Ovary (tissue), 7 donors: ENCODE measurements at regions not wholly inside any gene's neighbourhood (a gene's known extent, or its start where the extent isn't known, plus 50 kb on each side); places are given as distances from the start of the nearest gene placed in this dataset.

ENCODE experiments used
- DNase-seq, 5 donors: peaks; one replicate each; pipeline ENCODE4 v3.0.0-alpha.2; 2019 to 2020
- H3K27ac ChIP-seq, 2 donors: fragments of 200-600 bp; one replicate each; pipeline versions ENCODE4 v1.5.1 to v1.8.0; 2019 to 2022
- H3K27me3 ChIP-seq: fragments of 200-600 bp; one replicate; pipeline ENCODE4 v1.8.0; 2022
- H3K36me3 ChIP-seq: fragments of 200-600 bp; sonication (generic); one replicate; pipeline ENCODE4 v1.5.1; 2019
- H3K4me1 ChIP-seq: one replicate; pipeline ENCODE4 v1.8.1; 2013; ENCODE audit warnings: mild to moderate bottlenecking, moderate library complexity; ENCODE audit not compliant: insufficient read depth
- H3K4me3 ChIP-seq: fragments of 200-600 bp; sonication (generic); one replicate; pipeline ENCODE4 v1.5.1; 2017
- H3K9me3 ChIP-seq, 2 donors: fragments of 200-600 bp in 1 of 2; sonication (generic) in 1 of 2; one replicate each; pipeline versions ENCODE4 v1.5.1 to v1.8.1; 2013 to 2019; ENCODE audit warnings: mild to moderate bottlenecking in 1 of 2, moderate library complexity in 1 of 2
- EP300 ChIP-seq: sonication (generic); formaldehyde crosslinking; IDR thresholded peaks from one replicate; pipeline ENCODE4 v1.6.1; 2017; ENCODE audit warnings: antibody characterized with exemption
- POLR2A ChIP-seq: fragments of 450-650 bp; IDR thresholded peaks from one replicate; pipeline ENCODE4 v1.6.1; 2017; ENCODE audit warnings: antibody characterized with exemption, mild to moderate bottlenecking, moderate library complexity
- WGBS, 3 donors: extraction: QIAGEN DNeasy Blood & Tissue Kit in 1 of 3; methylation state at CpG; one replicate each; pipeline versions ENCODE4 v1.1.5 to v1.1.7; 2013 to 2017; 5-methylcytosine and 5-hydroxymethylcytosine counted together
- intact Hi-C, 4 donors: fragments of 100-400 bp; cut with DNase I; formaldehyde crosslinking; loops; one replicate each; pipeline versions ENCODE4 v1.11.0 to v1.15.1; 2022 to 2023
- TF ChIP-seq, protein P1 (sequence below), 3 donors: fragments of 450-650 bp in 2 of 3; fragments of 200-600 bp in 1 of 3; IDR thresholded peaks; one replicate each; pipeline versions ENCODE4 v1.5.1 to v1.8.0; 2016 to 2022; ENCODE audit warnings: antibody characterized with exemption in 3 of 3, mild to moderate bottlenecking in 1 of 3
- donor health status: DM: no; HTN: no; CAD: no; lungs with moderate emphysema.
- donor health status: DM: no; HTN: no; CAD: no.
- donor health status: Bipolar disorder and iron deficiency.
- donor health status: DM: no; HTN: no; CAD: no.
- donor health status: DM: yes; HTN: yes; CAD: no.

DNA sequence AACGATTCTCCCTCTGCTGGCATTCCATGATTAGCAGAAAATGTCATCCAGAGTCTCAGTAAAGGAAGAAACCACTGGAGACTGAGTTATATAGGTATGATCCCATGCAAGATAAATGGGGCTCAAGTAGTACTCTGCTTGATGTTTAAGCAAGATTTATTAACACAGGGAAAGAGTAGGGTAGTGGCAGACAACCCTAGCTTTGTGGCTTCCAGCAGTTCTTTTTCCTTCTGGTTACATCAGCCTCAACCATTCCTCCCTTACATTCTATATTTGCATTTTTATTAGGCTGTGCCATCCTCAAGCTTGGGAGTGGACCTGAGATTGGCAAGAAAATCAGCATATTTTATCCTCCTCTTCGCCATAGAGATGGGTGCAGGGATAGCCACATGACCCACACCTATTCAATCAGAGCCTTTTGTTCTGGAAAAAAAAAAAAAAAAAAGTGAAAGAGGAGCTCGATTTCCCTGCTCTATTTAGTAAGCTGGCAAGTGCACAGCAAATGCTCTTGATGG lies 402.1 kb downstream of the ZNF536 start:
- TF ChIP-seq POLR2A (no peak), EP300 (no peak)
- TF ChIP-seq, protein P1, sequence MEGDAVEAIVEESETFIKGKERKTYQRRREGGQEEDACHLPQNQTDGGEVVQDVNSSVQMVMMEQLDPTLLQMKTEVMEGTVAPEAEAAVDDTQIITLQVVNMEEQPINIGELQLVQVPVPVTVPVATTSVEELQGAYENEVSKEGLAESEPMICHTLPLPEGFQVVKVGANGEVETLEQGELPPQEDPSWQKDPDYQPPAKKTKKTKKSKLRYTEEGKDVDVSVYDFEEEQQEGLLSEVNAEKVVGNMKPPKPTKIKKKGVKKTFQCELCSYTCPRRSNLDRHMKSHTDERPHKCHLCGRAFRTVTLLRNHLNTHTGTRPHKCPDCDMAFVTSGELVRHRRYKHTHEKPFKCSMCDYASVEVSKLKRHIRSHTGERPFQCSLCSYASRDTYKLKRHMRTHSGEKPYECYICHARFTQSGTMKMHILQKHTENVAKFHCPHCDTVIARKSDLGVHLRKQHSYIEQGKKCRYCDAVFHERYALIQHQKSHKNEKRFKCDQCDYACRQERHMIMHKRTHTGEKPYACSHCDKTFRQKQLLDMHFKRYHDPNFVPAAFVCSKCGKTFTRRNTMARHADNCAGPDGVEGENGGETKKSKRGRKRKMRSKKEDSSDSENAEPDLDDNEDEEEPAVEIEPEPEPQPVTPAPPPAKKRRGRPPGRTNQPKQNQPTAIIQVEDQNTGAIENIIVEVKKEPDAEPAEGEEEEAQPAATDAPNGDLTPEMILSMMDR (IDR thresholded peaks at IDR 0.05), result no peak
- intact Hi-C loops, result no loop called here
- Histone ChIP-seq H3K9me3 (no peaks in the 10 kb centered on the region), H3K27me3 (no peaks in the 10 kb centered on the region), H3K4me3 (no peak overlapping the region), H3K36me3 (no peaks in the 10 kb centered on the region), H3K27ac (no peak overlapping the region), H3K4me1 (no peaks in the 10 kb centered on the region)
- DNase-seq, result no peak
- 55 to 67% (median 66%) methylated on average over 3 of the region's 3 CpGs for WGBS, 3 donors

DNA sequence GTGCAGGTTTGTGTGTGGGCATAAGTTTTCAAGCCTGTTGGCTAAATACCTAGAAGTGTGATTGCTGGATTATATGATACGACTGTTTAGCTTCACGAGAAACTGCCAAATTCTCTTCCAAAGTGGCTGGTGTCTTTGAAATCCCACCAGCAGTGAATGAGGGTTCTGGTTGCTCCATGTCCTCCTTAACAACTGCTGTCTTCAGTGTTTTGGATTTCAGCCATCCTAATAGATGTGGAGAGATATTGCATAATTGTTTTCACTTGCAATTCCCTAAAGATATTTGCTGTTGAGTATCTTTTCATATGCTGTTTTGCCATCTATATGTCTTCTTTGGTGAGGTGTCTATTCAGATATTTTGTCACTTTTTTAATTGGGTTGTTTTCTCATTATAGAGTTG lies 390.5 kb downstream of the ZNF536 start:
- Histone ChIP-seq H3K4me1 (no peaks in the 10 kb centered on the region), H3K9me3 (no peaks in the 10 kb centered on the region), H3K27ac (no peak overlapping the region), H3K27me3 (no peaks in the 10 kb centered on the region), H3K36me3 (no peaks in the 10 kb centered on the region), H3K4me3 (no peak overlapping the region)
- TF ChIP-seq, protein P1 (IDR thresholded peaks at IDR 0.05), result no peak
- TF ChIP-seq POLR2A (no peak), EP300 (no peak)
- intact Hi-C loops, result no loop called here
- DNase-seq, result no peak
- WGBS, 3 donors, result 80 to 85% (median 81%) methylated on average over 2 of the region's 2 CpGs

DNA sequence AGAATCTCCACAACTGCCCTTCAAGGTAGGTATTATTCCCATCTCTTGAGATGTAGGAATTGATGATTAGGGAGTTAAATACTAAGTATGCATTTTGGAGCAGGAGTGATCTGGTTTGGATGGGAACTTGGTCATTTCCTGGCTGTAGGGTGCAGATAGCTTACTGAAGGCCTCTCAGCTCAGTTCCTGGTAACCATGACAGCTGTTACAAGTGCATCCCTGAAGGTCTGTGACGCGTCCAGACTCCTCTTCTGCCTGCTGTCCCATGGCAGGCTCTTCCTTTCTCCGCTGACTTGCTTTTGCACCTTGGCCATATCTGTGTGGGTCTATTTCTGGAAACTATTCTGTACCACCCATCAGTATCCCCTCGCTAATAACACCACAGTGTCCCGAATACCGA lies 387.8 kb downstream of the ZNF536 start:
- H3K36me3 ChIP-seq, result no peaks in the 10 kb centered on the region
- H3K4me1 ChIP-seq, result no peaks in the 10 kb centered on the region
- H3K27ac ChIP-seq, result no peak overlapping the region
- 88 to 93% (median 90%) methylated on average over 6 of the region's 6 CpGs for WGBS, 3 donors
- intact Hi-C loops, result no loop called here
- no peaks in the 10 kb centered on the region for H3K27me3 ChIP-seq
- no peaks in the 10 kb centered on the region for H3K9me3 ChIP-seq
- no peak for DNase-seq
- no peak overlapping the region for H3K4me3 ChIP-seq
- no peak for TF ChIP-seq EP300
- TF ChIP-seq, protein P1 (IDR thresholded peaks at IDR 0.05), result no peak
- TF ChIP-seq POLR2A, result no peak

DNA sequence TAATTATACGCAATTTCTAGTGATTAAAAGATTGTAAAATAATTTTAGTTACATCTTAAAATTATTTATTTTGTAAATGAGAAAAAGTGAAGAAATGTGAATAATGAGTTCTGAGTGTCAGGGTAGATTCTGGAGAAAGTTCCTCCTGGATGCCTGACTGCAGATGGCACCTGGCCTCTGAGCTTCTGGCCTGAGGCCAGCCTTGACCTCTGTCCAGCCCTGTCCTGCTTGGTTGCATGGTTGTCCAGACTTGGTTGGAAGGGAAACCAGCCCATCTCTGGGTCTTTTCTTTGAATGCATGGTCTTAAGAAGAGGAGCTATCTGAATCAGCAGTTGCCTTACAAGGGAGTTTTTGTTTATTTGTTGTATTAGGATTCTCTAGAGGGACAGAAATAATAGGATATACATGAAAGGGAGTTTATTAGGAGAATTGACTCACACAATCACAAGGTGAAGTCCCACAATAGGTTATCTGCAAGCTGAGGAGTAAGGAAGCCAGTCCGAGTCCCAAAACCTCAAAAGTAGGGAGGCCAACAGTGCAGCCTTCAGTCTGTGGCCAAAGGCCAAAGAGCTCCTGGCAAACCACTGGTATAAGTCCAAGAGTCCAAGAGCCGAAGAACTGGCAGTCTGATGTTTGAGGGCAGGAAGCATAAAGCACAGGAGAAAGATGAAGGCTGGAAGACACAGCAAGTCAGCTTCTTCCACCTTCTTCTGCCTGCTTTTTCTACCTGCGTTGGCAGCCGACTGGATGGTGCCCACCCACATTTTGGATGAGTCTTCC lies 385.8 kb downstream of the ZNF536 start:
- intact Hi-C loops, result no loop called here
- Histone ChIP-seq H3K9me3 (no peaks in the 10 kb centered on the region), H3K27ac (no peak overlapping the region), H3K27me3 (no peaks in the 10 kb centered on the region), H3K36me3 (no peaks in the 10 kb centered on the region), H3K4me3 (no peak overlapping the region), H3K4me1 (no peaks in the 10 kb centered on the region)
- TF ChIP-seq, protein P1 (IDR thresholded peaks at IDR 0.05), result no peak
- TF ChIP-seq POLR2A, result no peak
- no peak for TF ChIP-seq EP300
- DNase-seq, result no peak
- WGBS, 3 donors, result 67 to 77% (median 76%) methylated on average over 5 of the region's 5 CpGs
